ENCODE measurements at regions not wholly inside any gene's neighbourhood (a gene's known extent, or its start where the extent isn't known, plus 50 kb on each side); places are given as distances from the start of the nearest gene placed in this dataset.

DNA sequence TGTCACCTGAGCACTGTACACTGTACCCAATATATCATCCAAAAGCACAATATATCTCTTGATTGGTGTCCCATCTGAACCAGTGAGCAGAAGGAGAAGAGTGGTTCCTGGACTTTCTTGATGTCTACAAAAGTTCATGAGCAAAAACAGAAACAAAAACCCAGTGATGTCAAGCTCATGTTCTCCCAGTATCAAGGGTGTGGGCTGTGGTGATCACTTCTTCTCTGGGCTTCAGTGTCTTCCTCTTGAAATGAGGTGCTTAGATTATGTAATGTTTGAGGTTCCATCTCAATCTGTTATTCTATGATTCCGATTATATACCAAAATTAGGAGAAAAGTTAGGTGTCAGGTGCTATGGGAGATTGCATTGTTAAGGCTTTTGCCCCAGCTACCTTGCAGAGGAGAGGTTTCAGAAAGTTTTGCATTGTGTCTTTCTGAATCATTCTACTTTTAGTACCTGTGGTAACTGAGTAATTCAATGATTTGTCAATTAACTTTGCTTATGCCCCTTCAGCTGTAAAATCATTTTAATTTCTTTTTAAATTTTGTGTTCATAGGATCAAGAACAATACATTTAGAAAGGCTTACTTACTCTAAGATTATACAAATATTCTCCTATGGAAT lies 122.0 kb upstream of the EOMES start:
- TF ChIP-seq, protein P1, sequence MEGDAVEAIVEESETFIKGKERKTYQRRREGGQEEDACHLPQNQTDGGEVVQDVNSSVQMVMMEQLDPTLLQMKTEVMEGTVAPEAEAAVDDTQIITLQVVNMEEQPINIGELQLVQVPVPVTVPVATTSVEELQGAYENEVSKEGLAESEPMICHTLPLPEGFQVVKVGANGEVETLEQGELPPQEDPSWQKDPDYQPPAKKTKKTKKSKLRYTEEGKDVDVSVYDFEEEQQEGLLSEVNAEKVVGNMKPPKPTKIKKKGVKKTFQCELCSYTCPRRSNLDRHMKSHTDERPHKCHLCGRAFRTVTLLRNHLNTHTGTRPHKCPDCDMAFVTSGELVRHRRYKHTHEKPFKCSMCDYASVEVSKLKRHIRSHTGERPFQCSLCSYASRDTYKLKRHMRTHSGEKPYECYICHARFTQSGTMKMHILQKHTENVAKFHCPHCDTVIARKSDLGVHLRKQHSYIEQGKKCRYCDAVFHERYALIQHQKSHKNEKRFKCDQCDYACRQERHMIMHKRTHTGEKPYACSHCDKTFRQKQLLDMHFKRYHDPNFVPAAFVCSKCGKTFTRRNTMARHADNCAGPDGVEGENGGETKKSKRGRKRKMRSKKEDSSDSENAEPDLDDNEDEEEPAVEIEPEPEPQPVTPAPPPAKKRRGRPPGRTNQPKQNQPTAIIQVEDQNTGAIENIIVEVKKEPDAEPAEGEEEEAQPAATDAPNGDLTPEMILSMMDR (conservative IDR thresholded peaks at IDR 0.05; ENCODE audit: low read depth, low read length): no peak
- TF ChIP-seq EZH2 (IDR thresholded peaks at IDR 0.05; ENCODE audit: low read length, unreplicated experiment): no peak

Measured in PC-3 (cell line).